Suprapubic skin (tissue), 3 donors: ENCODE measurements at regions not wholly inside any gene's neighbourhood (a gene's known extent, or its start where the extent isn't known, plus 50 kb on each side); places are given as distances from the start of the nearest gene placed in this dataset.

Experiments
- EP300 ChIP-seq: sonication (generic); formaldehyde crosslinking; IDR thresholded peaks from one replicate; pipeline ENCODE4 v1.6.1; 2017; ENCODE audit warnings: antibody characterized with exemption
- POLR2A ChIP-seq, 2 donors: fragments of 450-650 bp; IDR thresholded peaks; one replicate each; pipeline ENCODE4 v1.6.1; 2017; ENCODE audit warnings: antibody characterized with exemption in 2 of 2, mild to moderate bottlenecking in 2 of 2, moderate library complexity in 2 of 2
- TF ChIP-seq, protein P1 (sequence below), 2 donors: fragments of 200-600 bp in 1 of 2; fragments of 450-650 bp in 1 of 2; sonication (generic) in 1 of 2; IDR thresholded peaks; one replicate each; pipeline ENCODE4 v1.5.1; 2016 to 2019; ENCODE audit warnings: antibody characterized with exemption in 2 of 2, mild to moderate bottlenecking in 1 of 2, moderate library complexity in 1 of 2

DNA sequence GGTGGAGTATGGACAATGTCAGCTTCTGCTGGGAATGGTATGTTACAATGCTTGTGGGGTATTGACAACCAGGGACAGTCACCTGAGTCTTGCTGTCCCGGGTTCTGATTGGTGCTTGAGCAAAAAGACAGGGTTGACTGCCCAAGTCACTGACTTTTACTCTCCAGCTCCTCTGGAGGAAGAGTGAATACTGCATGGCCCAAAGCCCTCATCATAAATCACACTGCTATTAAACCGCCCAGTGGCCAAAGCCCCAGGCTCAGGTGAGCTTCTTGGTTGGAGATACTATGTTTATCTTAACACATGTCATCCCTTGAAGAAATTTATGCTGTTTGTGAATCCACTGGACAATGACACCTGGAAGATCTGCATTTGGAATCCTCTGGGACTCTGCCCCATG is 90.0 kb upstream of the IGFBP3 start:
- TF ChIP-seq POLR2A (IDR thresholded peaks at IDR 0.05) (no peak), EP300 (no peak)
- TF ChIP-seq, protein P1, sequence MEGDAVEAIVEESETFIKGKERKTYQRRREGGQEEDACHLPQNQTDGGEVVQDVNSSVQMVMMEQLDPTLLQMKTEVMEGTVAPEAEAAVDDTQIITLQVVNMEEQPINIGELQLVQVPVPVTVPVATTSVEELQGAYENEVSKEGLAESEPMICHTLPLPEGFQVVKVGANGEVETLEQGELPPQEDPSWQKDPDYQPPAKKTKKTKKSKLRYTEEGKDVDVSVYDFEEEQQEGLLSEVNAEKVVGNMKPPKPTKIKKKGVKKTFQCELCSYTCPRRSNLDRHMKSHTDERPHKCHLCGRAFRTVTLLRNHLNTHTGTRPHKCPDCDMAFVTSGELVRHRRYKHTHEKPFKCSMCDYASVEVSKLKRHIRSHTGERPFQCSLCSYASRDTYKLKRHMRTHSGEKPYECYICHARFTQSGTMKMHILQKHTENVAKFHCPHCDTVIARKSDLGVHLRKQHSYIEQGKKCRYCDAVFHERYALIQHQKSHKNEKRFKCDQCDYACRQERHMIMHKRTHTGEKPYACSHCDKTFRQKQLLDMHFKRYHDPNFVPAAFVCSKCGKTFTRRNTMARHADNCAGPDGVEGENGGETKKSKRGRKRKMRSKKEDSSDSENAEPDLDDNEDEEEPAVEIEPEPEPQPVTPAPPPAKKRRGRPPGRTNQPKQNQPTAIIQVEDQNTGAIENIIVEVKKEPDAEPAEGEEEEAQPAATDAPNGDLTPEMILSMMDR (IDR thresholded peaks at IDR 0.05): no peak
